Breast epithelium (tissue), 3 donors: ENCODE measurements at regions not wholly inside any gene's neighbourhood (a gene's known extent, or its start where the extent isn't known, plus 50 kb on each side); places are given as distances from the start of the nearest gene placed in this dataset.

Source experiments
- CTCF ChIP-seq, 3 donors: fragments of 450-650 bp; IDR thresholded peaks; one replicate each; pipeline ENCODE4 v1.5.1; 2016 to 2017; ENCODE audit warnings: antibody characterized with exemption in 3 of 3, mild to moderate bottlenecking in 3 of 3, moderate library complexity in 3 of 3
- POLR2A ChIP-seq: fragments of 450-650 bp; IDR thresholded peaks from one replicate; pipeline ENCODE4 v1.6.1; 2016; ENCODE audit warnings: antibody characterized with exemption, mild to moderate bottlenecking, moderate library complexity
- POLR2AphosphoS5 ChIP-seq, 3 donors: sonication (generic); formaldehyde crosslinking; IDR thresholded peaks; one replicate each; pipeline ENCODE4 v1.6.1; 2017; ENCODE audit warnings: antibody characterized with exemption in 3 of 3

- TF ChIP-seq CTCF (IDR thresholded peaks at IDR 0.05) (no peak), POLR2A (no peak), POLR2AphosphoS5 (IDR thresholded peaks at IDR 0.05) (no peak)
These were observed 378.4 kb upstream of the PCDH7 start for GRCh38 chr4:30341731-30342130.
